A204.1 (cell line): ENCODE measurements at regions not wholly inside any gene's neighbourhood (a gene's known extent, or its start where the extent isn't known, plus 50 kb on each side); places are given as distances from the start of the nearest gene placed in this dataset.
"Not testable (repeated sequence)": the region's sequence is repeated elsewhere in the genome, so short reads cannot be mapped to it uniquely, and the experiment has no call there.

Experiments
- FAIRE-seq: peaks from 2 replicates; lab custom pipeline; 2012; peaks lifted over from hg19 to GRCh38; lab: Jason Lieb, UNC

DNA sequence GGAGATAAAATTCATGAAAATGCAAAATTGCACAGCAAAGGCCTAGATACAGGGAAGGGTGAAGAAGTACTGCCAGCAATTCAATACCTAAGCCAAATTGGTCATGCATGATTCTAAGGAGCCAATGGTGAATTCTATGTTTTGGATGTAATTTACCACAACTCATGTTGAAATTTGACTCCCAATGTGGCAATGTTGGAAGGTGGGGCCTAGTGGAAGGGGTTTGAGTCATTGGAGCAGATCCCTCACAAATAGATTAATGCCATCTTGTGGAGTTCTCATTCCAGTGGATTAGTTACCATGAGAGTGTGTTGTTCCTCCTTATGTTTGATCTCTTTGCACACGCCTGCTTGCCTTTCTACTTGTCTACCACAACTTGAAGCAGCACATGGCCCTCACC, 194.0 kb upstream of the ALG10 start:
- no peak for FAIRE-seq

DNA sequence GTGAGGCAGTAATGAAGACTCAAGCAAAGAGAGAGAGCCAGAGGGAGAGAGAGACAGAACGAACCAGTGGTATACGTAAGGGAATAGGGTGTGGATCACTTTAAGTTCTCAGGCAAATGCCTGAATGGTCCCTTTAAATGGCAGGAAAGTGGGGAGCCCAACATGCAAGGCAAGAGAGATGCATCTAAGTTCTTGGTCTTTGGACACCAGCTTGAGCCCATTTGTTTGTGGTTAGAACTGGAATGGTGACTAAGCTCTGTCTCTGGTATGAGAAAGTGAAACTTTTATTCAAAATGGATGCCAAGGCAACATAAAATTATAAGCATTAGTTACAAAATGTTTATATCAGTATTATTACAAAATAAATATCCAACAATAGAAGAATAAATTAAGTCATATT, 192.2 kb upstream of the ALG10 start:
- no peak for FAIRE-seq

DNA sequence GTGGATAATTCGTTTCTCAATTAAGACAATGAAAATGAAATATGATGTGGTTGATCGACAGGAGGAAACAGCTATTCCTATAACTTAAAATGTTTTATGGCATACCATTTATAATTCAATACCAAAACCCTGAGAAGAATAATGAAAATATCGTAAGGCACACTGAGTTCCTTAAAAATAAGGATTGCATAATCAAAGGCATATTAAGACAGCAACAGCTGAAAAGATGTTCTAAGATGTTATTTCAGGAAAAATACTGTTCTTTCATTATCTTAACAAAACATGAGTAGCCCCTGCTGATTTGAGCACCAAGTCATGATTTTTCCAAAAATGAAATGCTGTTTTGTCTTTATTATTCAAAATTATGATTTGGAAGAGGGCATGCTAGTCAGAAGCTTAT, 189.4 kb upstream of the ALG10 start:
- no peak for FAIRE-seq

DNA sequence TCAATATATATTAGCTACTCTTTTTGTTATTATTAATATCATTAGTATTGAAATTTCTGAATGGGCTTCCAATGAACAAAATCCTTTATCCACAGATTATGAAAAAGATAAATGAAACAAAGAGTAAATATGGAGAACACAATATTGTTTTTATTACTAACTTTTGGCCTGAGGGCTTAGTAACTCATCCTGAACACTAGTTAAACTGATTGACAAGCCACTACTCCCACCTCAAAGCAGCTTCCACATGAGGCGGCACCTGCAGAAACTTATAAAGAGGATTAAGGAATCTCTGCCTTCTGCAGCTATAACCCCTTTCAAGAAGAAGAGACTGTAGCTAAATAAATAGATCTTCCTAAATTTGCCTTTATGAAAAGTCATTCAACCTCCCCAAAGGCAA, 187.6 kb upstream of the ALG10 start:
- FAIRE-seq: no peak

DNA sequence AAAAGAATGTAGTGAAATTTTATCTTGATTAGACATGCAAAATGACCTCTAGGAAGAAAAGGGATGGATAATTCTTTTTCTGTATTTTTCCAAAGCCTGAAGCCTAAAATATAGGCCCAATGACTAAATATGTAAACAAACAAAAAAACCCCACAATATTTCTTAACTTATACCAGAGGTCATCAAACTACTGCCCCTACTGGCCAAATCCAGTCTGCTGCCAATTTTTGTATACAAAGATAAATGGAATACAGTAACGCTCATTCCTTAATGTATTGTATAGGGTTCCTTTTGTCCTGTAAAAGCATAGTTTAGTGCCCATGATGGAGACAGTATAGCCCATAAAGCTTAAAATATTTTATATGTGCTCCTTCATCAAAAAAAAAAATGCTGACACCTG, 145.7 kb upstream of the ALG10 start:
- no peak for FAIRE-seq

DNA sequence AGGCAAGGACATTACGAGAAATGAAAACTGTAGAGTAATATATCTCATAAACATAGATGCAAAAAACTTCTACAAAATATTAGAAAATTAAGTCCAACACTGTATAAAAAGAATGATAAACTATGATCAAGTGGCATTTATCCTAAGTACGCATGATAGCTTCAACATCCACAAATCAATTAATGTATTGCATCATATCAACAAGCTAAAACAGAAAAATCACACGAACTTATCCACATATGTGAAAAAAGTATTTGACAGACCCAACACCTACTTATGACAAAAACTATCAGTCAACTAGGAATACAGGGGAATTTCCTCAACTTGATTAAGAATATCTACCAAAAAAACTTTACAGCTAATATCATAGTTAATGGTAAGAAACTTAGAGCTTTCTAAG, 129.9 kb upstream of the ALG10 start:
- no peak for FAIRE-seq

DNA sequence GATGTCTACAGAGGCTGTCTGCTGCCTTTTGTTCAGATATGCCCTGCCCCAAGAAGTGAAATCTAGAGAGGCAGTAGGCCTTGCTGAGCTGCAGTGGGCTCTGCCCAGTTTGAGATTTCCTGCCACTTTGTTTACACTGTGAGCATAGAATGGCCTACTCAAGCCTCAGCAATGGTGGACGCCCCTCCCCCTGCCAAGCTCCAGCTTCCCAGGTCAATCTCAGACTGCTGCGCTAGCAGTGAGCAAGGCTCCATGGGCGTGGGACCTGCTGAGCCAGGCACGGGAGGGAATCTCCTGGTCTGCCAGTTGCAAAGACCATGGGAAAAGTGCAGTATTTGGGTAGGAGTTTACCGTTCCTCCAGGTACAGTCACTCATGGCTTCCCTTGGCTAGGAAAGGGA, 101.8 kb upstream of the ALG10 start:
- not testable (repeated sequence) for FAIRE-seq

DNA sequence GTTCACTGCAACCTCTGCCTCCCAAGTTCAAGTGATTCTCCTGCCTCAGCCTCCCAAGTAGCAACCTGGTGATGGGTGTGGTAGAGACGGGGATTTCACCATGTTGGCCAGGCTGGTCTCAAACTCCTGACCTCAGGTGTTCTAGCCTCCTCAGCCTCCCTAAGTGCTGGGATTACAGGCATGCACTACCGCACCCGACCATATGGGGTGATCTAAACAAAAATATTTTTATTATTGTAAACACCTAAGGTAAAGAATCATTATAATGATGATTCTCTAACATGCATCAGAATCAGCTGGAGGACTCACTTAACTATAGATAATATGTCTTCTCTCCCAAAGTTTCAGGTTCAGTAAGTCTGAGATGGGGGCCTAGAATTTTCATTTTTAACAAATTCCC, 96.2 kb upstream of the ALG10 start:
- no peak for FAIRE-seq

DNA sequence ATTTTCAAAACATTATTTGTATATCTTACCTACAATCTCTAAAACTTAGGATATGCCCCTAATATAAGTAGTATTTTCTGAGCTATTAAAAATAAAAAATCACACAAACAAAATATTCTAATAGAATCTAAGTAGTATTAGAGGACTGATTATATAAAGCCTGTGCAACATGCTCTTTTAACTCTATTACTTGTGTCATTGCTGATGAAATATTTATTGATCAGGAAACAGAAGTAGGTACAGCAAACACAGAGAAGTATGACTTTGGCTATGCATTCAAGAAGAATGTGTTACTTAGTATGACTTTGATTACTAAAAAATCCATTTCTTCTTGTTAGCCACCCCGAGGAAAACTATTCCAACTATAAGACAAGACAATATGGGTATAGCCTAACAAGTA, 84.6 kb upstream of the ALG10 start:
- FAIRE-seq: not testable (repeated sequence)

DNA sequence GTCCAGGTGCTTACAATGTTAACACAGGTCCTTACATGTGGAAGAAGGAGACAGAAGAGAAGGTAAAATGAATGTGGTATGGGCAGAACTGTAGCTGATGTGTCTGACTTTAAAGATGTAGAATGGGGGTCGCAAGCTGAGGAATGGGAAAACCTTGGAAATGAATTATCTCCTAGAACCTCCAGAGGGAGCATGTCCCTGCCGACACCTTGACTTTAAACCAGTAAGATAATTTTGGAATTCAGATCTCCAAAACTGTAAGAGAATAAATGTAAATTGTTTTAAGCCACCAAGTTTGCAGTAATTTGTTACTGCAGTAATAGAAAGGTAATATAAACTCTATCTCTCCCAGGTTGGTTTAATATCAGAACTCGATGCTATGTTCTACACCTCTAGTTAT, 80.1 kb upstream of the ALG10 start:
- FAIRE-seq: no peak

DNA sequence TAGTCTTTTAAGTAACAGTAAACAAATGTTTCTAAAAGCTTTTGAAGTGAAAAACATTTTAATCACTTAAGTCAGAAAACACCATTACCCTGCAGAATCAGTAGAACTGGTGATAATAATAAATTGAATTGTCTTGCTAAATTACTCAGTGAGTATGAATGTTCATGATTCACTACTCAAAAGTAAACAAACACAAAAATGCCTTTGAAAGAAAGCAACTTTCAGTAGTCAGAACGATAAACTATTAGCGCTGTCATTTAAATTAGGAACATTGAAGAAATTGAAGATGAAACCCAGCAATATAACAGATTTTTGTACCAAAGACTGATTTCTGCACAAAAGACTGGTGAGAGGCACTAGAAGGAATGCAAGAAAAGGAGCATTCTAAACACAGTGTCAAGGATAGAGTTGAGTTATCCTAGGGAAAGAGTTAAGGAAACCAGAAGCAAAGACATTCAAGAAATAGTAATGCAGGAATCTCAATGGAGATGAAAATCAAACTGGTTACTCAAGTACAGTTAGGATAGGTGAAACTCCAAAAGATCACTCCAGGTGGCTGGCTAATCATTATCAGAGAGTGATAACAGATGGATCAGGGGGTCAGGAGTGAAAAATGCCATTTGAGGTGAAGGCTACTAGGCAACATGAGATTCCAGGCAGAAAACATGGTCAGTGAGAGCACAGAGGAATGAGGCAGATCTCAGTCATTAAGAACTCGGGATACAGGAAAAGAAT, 77.4 kb upstream of the ALG10 start:
- FAIRE-seq: no peak

DNA sequence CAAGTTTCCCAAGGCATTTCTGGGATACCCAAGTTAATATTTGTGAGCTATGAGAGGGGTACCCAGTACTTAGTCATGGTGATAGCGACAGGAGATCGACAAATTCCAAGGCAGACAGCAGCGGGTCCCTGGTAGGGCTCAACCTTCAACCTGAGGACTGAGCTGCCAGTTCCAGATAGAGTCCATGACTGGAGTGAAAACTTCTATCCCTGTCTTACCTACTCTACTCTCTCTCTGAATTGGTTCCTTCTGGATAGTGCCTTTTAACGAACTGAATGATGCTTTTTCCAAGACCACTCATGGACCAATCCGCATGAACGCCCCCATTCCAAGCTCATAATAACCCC, 76.9 kb upstream of the ALG10 start:
- no peak for FAIRE-seq

DNA sequence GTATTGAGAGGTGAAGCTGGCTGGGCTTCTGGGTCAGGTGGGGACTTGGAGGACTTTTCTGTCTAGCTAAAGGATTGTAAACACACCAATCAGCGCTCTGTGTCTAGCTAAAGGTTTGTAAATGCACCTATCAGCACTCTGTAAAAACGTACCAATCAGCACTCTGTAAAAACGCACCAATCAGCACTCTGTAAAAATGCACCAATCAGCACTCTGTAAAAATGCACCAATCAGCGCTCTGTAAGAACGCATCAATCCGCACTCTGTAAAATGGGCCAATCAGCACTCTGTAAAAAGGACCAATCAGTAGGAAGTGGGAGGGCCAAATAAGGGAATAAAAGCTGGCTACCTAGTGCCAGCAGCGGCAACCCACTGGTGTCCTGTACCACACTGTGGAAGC, 56.1 kb upstream of the ALG10 start:
- FAIRE-seq: not testable (repeated sequence)

DNA sequence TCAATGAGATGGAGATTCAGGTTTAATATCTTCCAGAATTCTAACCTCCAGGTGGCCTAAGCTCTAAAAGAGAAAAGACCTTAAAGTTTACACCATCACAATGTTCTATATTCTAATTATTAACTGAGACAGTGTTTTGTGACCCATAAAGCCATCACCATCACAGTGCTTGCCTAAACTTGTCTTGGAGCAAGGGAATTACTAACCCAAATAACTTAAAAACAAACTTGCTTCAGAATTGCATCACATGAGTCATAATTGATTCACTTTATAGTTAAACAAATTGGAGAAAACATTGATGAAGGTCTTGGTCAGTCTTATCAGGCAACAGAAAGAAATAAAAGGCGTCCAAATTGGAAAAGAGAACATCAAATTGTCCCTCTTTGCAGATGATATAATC, 54.5 kb upstream of the ALG10 start:
- FAIRE-seq: no peak
